Brain microvascular endothelial cell (primary cell): ENCODE measurements at regions not wholly inside any gene's neighbourhood (a gene's known extent, or its start where the extent isn't known, plus 50 kb on each side); places are given as distances from the start of the nearest gene placed in this dataset.

Source experiments
- DNase-seq: peaks from one replicate; pipeline ENCODE4 v3.0.0-alpha.2; 2020
- H3K27ac ChIP-seq: fragments of 250-450 bp; sonication (Bioruptor Pico); 2 replicates; pipeline ENCODE4 v1.5.1; 2020; ENCODE audit warnings: mild to moderate bottlenecking, moderate library complexity
- H3K27me3 ChIP-seq: fragments of 250-450 bp; sonication (Bioruptor Pico); replicated peaks from 2 replicates; pipeline ENCODE4 v1.5.1; 2020; ENCODE audit warnings: mild to moderate bottlenecking
- H3K36me3 ChIP-seq: fragments of 250-450 bp; sonication (Bioruptor Pico); replicated peaks from 2 replicates; pipeline ENCODE4 v1.5.1; 2020; ENCODE audit warnings: mild to moderate bottlenecking
- H3K4me3 ChIP-seq: 2 replicates; pipeline ENCODE4 v1.5.1; 2011; ENCODE audit warnings: low read depth, mild to moderate bottlenecking, control low read depth, low read length, moderate library complexity
- CTCF ChIP-seq: IDR thresholded peaks from 2 replicates; pipeline ENCODE4 v1.5.1; 2011; ENCODE audit warnings: low read depth, mild to moderate bottlenecking, moderate library complexity, low read length, control low read depth, inconsistent platforms; ENCODE audit errors: missing control alignments
- in situ Hi-C: cut with HindIII; loops from 2 replicates; pipeline ENCODE4 v1.10.0; 2017; ENCODE audit warnings: low sequenced_read_pairs, low pct_ligation_motif_present

DNA sequence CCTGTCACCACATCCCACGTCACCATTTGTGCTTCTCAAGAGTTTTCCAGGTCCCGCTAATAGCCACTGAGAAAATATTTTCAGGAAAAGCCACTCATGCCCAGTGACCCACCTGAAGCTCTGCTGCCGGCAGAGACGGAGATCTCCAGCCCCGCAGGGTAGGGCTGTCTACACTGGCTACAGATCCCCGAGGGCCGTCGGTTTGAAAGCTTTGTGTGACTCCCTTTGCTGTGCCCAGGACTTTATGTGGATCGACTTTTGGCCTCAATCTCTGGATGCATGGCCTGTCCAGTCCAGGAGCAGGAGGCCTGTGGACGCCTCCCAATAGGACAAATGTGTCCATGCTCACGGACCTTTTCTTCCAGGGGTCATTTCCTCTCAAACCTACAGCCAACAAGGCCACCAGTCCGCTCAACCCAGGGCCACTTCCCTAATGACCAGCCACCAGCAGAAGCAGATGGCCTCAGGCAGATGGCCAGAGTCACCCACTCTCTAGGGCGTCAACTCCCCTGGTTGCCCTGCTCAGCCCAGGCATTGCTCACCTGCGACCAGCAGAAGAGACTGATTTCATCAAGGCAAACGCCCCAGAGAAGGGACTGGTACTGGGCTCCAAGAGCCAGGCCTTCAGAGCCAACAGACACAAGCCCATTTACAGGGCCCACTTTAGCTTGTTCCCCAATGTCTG lies 76.4 kb downstream of the OAT start:
- Histone ChIP-seq H3K36me3 (no peaks in the 10 kb centered on the region), H3K27ac (no peak overlapping the region), H3K27me3 (no peaks in the 10 kb centered on the region), H3K4me3 (no peak overlapping the region)
- no peak for DNase-seq
- TF ChIP-seq CTCF: no peak
- in situ Hi-C loops: no loop called here

DNA sequence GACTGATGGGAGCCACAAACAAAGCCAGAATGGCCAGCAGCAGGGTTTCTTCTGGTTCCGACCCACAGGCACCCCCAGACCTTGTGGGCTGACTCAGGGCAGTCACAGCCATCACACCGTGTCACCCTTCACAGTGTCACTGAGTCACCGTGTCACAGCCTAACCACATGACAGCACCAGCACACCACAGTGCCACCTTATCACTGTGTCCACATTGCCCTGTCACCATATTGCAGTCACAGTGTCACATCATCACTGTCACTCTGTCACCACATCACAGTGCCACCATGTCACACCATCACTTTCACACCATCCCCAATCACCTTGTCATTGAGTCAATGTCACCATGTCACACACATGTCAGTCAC lies 77.0 kb downstream of the OAT start:
- H3K27me3 ChIP-seq: no peaks in the 10 kb centered on the region
- in situ Hi-C loops: no loop called here
- TF ChIP-seq CTCF: no peak
- DNase-seq: no peak
- H3K27ac ChIP-seq: peak overlapping the region; percentile 96
- H3K4me3 ChIP-seq: no peak overlapping the region
- H3K36me3 ChIP-seq: no peaks in the 10 kb centered on the region

GRCh38 chr10:124340033-124340760 lies 78.5 kb downstream of the OAT start:
- peak overlapping the region; percentile 96 for H3K27ac ChIP-seq
- DNase-seq: peak; percentile 98
- no peak for TF ChIP-seq CTCF
- H3K36me3 ChIP-seq: no peaks in the 10 kb centered on the region
- no peaks in the 10 kb centered on the region for H3K27me3 ChIP-seq
- in situ Hi-C loops: no loop called here
- H3K4me3 ChIP-seq: no peak overlapping the region

DNA sequence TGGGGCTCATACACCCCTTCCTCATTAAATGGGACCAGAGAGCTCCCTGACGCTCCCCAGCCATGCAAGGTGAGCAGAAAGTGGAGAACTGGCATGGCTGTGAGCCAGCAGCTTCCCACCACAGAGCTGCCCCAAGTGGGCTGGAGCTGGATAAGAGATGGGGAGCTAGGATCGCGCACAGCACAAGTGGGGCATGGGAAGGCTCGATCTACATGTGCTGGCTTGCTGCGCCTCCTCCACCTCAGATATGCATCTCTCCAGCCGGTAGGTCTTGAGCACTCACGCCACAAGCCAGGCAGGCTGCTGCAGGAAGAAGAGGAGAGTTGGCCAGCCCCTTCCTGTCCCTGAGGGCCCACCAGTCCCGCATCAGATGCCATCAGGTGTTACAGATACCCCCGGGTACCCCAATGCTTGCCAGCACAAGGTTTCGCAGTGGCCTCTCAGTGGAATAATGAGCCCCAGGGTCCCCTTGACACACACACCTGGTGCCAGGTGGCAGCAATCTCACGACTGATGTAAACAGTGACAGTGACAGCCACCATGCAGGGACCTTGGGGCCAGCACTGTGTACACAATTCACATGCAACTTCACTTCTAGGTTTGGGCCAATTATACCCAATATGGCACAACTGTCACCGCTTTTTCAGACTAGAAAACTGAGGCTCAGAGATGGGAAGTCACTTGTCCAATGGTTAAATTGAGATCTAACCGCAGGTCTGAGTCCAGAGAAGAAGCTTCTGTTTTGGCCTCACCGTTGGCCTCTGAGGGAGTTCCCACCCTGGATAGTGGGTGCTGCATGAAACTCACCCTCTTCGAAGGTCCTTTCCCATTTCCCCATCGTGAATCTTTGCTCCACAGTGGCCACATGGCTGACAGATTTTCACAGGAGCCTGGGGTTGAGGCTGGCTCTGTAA lies 79.3 kb downstream of the OAT start:
- in situ Hi-C loops: no loop called here
- no peak for DNase-seq
- no peaks in the 10 kb centered on the region for H3K36me3 ChIP-seq
- peak overlapping the region; percentile 96 for H3K27ac ChIP-seq
- H3K4me3 ChIP-seq: no peak overlapping the region
- no peak for TF ChIP-seq CTCF
- no peaks in the 10 kb centered on the region for H3K27me3 ChIP-seq

DNA sequence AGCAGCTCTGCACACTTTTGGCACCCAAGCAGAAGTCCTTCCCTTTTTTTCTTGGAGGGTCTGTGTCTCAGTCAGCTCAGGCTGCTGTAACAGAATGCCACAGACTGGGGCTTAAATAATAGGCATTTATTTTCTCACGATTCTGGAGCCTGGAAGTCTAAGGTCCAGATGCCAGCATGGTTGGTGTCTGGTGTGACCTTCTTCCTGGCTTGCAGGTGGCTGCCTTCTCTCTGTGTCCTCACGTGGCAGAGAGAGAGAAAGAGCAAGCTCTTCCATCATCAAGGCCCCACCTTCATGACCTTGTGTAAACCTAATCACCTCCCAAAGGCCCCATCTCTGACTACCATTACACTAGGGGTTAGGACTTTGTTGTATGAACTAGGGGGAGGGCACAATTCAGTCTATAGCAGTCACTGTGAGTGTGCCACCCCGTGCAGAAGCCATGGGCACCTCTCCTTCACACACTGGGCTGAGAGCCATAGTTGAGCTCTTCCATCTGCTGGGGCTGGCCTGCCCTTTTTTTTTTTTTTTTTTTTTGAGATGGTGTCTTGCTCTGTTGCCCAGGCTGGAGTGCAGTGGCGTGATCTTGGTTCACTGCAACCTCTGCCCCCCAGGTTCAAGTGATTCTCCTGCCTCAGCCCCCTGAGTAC lies 80.3 kb downstream of the OAT start:
- Histone ChIP-seq H3K27me3 (no peaks in the 10 kb centered on the region), H3K36me3 (no peaks in the 10 kb centered on the region), H3K27ac (no peak overlapping the region), H3K4me3 (no peak overlapping the region)
- in situ Hi-C loops: no loop called here
- no peak for TF ChIP-seq CTCF
- no peak for DNase-seq
